ENCODE measurements at regions not wholly inside any gene's neighbourhood (a gene's known extent, or its start where the extent isn't known, plus 50 kb on each side); places are given as distances from the start of the nearest gene placed in this dataset.

- Histone ChIP-seq H3K9me3 (ENCODE audit: insufficient read depth, low read length) (no peaks in the 10 kb centered on the region), H3K36me3 (replicated peaks; ENCODE audit: low read depth, low read length) (no peaks in the 10 kb centered on the region), H3K79me2 (ENCODE audit: low read length) (no peaks in the 10 kb centered on the region), H4K20me1 (ENCODE audit: insufficient read depth, low read length) (no peaks in the 10 kb centered on the region), H3K4me3 (ENCODE audit: low read length) (no peak overlapping the region), H2AFZ (ENCODE audit: low read depth, low read length) (no peak overlapping the region), H3K4me1 (ENCODE audit: low read length) (no peaks in the 10 kb centered on the region), H3K27ac (ENCODE audit: low read length) (no peak overlapping the region), H3K4me2 (ENCODE audit: low read length) (no peak overlapping the region), H3K27me3 (ENCODE audit: low read depth, low read length) (no peaks in the 10 kb centered on the region), H3K9ac (ENCODE audit: low read length) (no peak overlapping the region)
- no peak for TF ChIP-seq EZH2phosphoT487 (IDR thresholded peaks at IDR 0.05; ENCODE audit: low read depth)
- TF ChIP-seq, protein P1, sequence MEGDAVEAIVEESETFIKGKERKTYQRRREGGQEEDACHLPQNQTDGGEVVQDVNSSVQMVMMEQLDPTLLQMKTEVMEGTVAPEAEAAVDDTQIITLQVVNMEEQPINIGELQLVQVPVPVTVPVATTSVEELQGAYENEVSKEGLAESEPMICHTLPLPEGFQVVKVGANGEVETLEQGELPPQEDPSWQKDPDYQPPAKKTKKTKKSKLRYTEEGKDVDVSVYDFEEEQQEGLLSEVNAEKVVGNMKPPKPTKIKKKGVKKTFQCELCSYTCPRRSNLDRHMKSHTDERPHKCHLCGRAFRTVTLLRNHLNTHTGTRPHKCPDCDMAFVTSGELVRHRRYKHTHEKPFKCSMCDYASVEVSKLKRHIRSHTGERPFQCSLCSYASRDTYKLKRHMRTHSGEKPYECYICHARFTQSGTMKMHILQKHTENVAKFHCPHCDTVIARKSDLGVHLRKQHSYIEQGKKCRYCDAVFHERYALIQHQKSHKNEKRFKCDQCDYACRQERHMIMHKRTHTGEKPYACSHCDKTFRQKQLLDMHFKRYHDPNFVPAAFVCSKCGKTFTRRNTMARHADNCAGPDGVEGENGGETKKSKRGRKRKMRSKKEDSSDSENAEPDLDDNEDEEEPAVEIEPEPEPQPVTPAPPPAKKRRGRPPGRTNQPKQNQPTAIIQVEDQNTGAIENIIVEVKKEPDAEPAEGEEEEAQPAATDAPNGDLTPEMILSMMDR (IDR thresholded peaks at IDR 0.05; ENCODE audit: low read depth, low read length): no peak
Measured at GRCh38 chr2:221911321-221911720, 339.2 kb upstream of the EPHA4 start.

- no peaks in the 10 kb centered on the region for H4K20me1 ChIP-seq (ENCODE audit: insufficient read depth, low read length)
- no peak overlapping the region for H3K4me2 ChIP-seq (ENCODE audit: low read length)
- H3K79me2 ChIP-seq (ENCODE audit: low read length): no peaks in the 10 kb centered on the region
- H3K9me3 ChIP-seq (ENCODE audit: insufficient read depth, low read length): no peaks in the 10 kb centered on the region
- H3K4me3 ChIP-seq (ENCODE audit: low read length): no peak overlapping the region
- no peaks in the 10 kb centered on the region for H3K27me3 ChIP-seq (ENCODE audit: low read depth, low read length)
- H3K9ac ChIP-seq (ENCODE audit: low read length): no peak overlapping the region
- no peak overlapping the region for H3K27ac ChIP-seq (ENCODE audit: low read length)
- no peak overlapping the region for H2AFZ ChIP-seq (ENCODE audit: low read depth, low read length)
- no peak for TF ChIP-seq EZH2phosphoT487 (IDR thresholded peaks at IDR 0.05; ENCODE audit: low read depth)
- TF ChIP-seq, protein P1 (IDR thresholded peaks at IDR 0.05; ENCODE audit: low read depth, low read length): no peak
- no peaks in the 10 kb centered on the region for H3K36me3 ChIP-seq (replicated peaks; ENCODE audit: low read depth, low read length)
- H3K4me1 ChIP-seq (ENCODE audit: low read length): no peaks in the 10 kb centered on the region
Measured at GRCh38 chr2:221908518-221908917, 336.4 kb upstream of the EPHA4 start.

DNA sequence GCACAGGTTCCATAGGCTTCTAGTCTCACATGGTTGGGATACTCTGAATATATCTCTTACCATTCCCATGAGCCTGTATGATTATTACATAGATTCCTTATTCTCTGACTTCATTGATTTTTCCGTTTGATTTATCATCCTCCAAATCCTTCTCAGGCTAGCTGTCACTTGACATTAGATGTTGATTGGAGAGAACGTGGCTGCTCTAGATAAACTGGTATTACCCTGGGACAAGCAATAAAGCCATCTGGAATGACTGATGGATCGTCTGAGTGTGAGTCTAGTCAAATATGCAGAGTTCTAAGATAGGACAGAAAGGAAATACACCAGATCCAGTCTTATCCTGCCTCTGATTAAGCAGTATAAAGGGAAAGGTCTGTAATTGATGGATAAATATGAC is 325.6 kb upstream of the EPHA4 start:
- Histone ChIP-seq H3K27me3 (ENCODE audit: low read depth, low read length) (no peaks in the 10 kb centered on the region), H3K4me3 (ENCODE audit: low read length) (no peak overlapping the region), H3K79me2 (ENCODE audit: low read length) (no peaks in the 10 kb centered on the region), H3K4me1 (ENCODE audit: low read length) (no peaks in the 10 kb centered on the region), H3K27ac (ENCODE audit: low read length) (no peak overlapping the region), H3K9me3 (ENCODE audit: insufficient read depth, low read length) (no peaks in the 10 kb centered on the region), H3K36me3 (replicated peaks; ENCODE audit: low read depth, low read length) (no peaks in the 10 kb centered on the region), H4K20me1 (ENCODE audit: insufficient read depth, low read length) (no peaks in the 10 kb centered on the region), H3K9ac (ENCODE audit: low read length) (no peak overlapping the region), H2AFZ (ENCODE audit: low read depth, low read length) (no peak overlapping the region), H3K4me2 (ENCODE audit: low read length) (no peak overlapping the region)
- no peak for TF ChIP-seq EZH2phosphoT487 (IDR thresholded peaks at IDR 0.05; ENCODE audit: low read depth)
- TF ChIP-seq, protein P1 (IDR thresholded peaks at IDR 0.05; ENCODE audit: low read depth, low read length): no peak

- TF ChIP-seq EZH2phosphoT487 (IDR thresholded peaks at IDR 0.05; ENCODE audit: low read depth): no peak
- TF ChIP-seq, protein P1 (IDR thresholded peaks at IDR 0.05; ENCODE audit: low read depth, low read length): no peak
- Histone ChIP-seq H3K4me1 (ENCODE audit: low read length) (no peaks in the 10 kb centered on the region), H3K27ac (ENCODE audit: low read length) (no peak overlapping the region), H3K79me2 (ENCODE audit: low read length) (no peaks in the 10 kb centered on the region), H3K9ac (ENCODE audit: low read length) (no peak overlapping the region), H3K4me3 (ENCODE audit: low read length) (no peak overlapping the region), H3K27me3 (ENCODE audit: low read depth, low read length) (no peaks in the 10 kb centered on the region), H3K9me3 (ENCODE audit: insufficient read depth, low read length) (no peaks in the 10 kb centered on the region), H2AFZ (ENCODE audit: low read depth, low read length) (no peak overlapping the region), H3K4me2 (ENCODE audit: low read length) (no peak overlapping the region), H4K20me1 (ENCODE audit: insufficient read depth, low read length) (no peaks in the 10 kb centered on the region), H3K36me3 (replicated peaks; ENCODE audit: low read depth, low read length) (no peaks in the 10 kb centered on the region)
Measured at GRCh38 chr2:221896505-221897151, 324.5 kb upstream of the EPHA4 start.
